CD1c-positive myeloid dendritic cell (primary cell): ENCODE measurements at regions not wholly inside any gene's neighbourhood (a gene's known extent, or its start where the extent isn't known, plus 50 kb on each side); places are given as distances from the start of the nearest gene placed in this dataset.

ENCODE experiments used
- DNase-seq: peaks from one replicate; pipeline ENCODE4 v3.0.0-alpha.2; 2016; ENCODE audit errors: extremely low spot score

DNA sequence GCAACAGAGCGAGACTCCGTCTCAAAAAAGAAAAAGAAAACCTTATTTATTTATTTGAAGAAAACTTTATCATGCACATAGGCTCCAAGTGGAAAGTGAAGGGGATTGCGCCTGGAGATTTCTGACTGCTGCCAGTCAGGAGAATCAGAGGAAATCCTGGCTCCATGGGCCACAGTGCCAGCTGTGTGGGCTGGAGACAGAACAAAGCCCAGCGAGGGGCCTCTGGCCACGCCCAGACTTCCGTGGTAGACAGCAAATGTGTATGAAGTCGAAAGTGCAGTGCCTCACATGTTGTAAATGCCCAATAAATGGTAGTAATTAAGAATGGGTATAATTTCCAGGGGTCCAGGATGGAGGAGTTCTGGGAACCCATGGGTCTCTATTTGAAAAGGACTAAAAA is 75.8 kb upstream of the WWC1 start:
- no peak for DNase-seq

DNA sequence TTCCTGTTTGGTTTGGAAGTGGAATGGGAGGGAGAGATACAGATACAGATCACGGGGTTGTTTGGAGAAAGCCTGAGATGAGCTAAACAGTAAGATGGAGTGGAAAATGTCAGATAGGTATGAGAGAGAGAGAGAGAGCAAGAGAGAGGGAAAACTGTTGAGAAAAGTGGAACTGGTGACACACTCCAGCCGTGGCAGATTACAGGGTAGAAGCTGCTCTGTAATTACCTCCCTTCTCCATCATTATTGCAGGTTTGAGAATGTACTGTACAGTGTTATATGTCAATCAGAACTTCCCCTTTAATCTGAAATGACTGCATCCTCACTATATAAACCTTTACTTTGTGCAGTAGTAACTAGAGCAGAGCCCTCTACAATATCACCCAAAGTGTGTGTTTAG is 74.5 kb upstream of the WWC1 start:
- no peak for DNase-seq

DNA sequence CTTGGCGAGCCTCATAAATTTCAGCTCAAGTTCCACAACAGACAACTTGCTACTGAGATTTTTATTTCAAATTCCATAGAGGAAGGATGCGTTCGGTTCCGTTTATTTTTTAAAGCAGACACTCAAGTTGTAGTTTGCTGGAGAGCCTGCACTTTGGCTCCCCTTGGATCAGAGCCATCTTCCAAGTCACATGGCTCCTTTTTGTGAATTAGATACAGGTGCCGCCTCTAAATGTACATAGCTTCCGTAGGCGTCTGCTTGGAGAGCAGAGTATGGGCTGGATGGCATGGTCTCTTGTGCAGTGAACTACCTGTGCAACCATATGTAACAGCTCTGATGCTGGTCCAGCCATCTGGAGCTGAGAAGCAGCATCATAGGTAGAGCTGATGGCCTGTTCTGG is 73.9 kb upstream of the WWC1 start:
- DNase-seq, result no peak

DNA sequence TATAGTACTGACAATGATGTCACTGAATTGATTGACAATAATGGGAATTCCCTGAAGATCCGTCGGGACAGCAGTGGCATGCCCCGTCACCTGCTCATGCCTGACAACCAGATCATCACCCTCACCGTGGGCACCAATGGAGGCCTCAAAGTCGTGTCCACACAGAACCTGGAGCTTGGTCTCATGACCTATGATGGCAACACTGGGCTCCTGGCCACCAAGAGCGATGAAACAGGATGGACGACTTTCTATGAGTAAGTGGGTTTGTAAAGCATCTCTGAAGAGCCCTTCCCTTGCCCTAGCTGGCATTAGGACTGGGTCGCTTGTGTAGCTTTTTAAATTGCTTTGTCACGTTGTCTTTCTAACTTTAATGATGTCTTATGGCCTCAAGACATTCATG is 72.7 kb upstream of the WWC1 start:
- no peak for DNase-seq

- peak; percentile 87 for DNase-seq
Observed at GRCh38 chr5:168219515-168220410, 71.7 kb upstream of the WWC1 start.

- no peak for DNase-seq
Observed at GRCh38 chr5:168224085-168224484, 67.4 kb upstream of the WWC1 start.

DNA sequence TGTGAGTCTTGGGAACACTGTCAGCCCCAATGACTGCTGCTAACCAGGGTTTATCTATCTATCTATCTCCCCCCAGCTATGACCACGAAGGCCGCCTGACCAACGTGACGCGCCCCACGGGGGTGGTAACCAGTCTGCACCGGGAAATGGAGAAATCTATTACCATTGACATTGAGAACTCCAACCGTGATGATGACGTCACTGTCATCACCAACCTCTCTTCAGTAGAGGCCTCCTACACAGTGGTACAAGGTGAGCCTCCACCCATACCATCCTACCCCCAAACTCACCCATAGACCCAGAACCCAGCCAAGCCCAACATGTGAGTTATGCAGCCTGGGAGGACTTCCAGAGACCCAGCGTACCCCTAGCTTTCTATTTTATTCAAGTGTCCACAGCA is 65.4 kb upstream of the WWC1 start:
- no peak for DNase-seq

DNA sequence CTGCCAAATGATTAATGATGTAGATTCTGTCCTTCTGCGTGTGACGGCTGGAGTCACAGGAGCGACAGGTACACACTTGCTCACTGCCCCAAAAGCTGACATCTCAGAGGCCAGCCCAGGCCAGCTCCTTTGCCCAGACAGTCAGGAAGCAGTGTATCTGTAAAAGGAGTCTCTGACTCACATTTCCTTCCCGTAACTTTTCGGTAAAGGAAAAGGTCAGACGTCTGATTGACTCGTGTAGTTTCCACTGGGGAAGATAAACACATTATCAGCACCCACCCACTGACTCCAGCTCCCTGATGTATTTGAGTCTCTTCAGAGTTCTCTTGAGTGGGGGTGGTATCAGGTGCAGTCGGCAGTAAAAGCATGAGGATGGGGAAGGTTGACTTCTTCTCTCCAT is 64.4 kb upstream of the WWC1 start:
- peak; percentile 27 for DNase-seq

DNA sequence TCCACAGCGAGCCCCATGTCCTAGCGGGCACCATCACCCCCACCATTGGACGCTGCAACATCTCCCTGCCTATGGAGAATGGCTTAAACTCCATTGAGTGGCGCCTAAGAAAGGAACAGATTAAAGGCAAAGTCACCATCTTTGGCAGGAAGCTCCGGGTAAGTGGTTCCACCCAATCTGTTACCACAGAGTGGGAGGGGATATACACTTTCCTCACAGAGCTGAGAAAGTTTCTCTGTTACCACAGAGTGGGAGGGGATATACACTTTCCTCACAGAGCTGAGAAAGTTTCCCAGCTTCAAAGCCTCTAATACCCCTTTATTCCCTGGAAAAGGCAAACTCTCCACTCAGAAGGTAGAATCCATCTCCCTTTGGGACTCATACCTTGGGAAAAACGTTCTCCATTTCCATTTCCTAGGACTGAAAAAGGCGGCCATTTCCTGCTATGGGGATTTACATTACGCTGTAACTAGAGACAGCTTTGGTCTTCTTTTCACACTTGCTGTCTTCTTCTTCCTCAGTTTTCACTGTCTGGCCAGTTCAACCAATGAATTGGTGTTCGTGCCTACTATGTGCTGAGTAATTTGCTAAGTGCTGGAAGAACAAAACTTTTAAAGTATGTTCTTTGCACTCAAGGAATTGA is 63.4 kb upstream of the WWC1 start:
- DNase-seq, result peak; percentile 90

GRCh38 chr5:168228668-168229067 is 62.8 kb upstream of the WWC1 start:
- no peak for DNase-seq

GRCh38 chr5:168234133-168234532 is 57.3 kb upstream of the WWC1 start:
- DNase-seq, result no peak

GRCh38 chr5:168238463-168238862 is 53.0 kb upstream of the WWC1 start:
- no peak for DNase-seq

DNA sequence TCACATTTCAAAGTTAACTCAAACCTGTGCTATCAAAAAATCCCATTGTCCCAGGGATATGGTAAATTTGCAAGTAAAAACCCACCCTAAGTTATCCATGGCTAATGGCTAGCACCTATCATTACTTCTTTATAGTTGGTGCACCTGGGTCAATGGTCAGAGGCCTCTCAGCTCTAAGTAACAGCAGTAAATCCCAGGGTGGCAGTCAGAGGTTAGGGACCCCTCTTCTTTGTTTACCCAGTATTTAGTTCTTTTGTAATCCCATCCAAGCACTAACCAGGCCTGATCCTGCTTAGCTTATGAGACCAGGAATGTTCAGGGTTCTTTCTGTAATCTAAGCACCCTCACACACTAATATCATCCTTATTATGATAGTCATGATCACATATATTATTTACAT is 52.1 kb upstream of the WWC1 start:
- no peak for DNase-seq
